GM12878 (cell line): ENCODE measurements at regions not wholly inside any gene's neighbourhood (a gene's known extent, or its start where the extent isn't known, plus 50 kb on each side); places are given as distances from the start of the nearest gene placed in this dataset.

Experiments
- ATAC-seq: fragments of 200-7000 bp; cut with Tn5 transposase; 3 replicates; pipeline ENCODE4 v1.9.1; 2020; ENCODE audit warnings: mild to moderate bottlenecking, moderate library complexity
- BruUV-seq: library from RNA; stranded (reverse); fragments of 400-500 nt; replicated peaks from 2 replicates; lab custom pipeline; 2021; lab: Mats Ljungman, UMichigan
- CTCF ChIA-PET: fragments of 300-600 bp; sonication (Branson Sonifier 250); formaldehyde crosslinking; extraction: SDS; loops from one replicate; lab custom pipeline; 2021; ENCODE audit warnings: inconsistent platforms; lab: Yijun Ruan, JAX
- POLR2A ChIA-PET: fragments of 350-600 bp; formaldehyde crosslinking; extraction: SDS; loops from one replicate; lab custom pipeline; 2021; ENCODE audit warnings: inconsistent platforms; lab: Charles Lee
- RAD21 ChIA-PET: fragments of 300-600 bp; sonication (Branson Sonifier 250); formaldehyde crosslinking; loops from one replicate; lab custom pipeline; 2023; ENCODE audit warnings: antibody characterized with exemption; ENCODE audit not compliant: unreplicated experiment; lab: Charles Lee
- SMC1A ChIA-PET: fragments of 300-600 bp; sonication (Branson Sonifier 250); formaldehyde crosslinking; loops from one replicate; lab custom pipeline; 2023; ENCODE audit not compliant: unreplicated experiment, uncharacterized antibody; lab: Charles Lee
- DNase-seq: peaks from one replicate; pipeline ENCODE4 v3.0.0-alpha.2; 2011; ENCODE audit warnings: low read depth, low spot score
- FAIRE-seq: peaks from 3 replicates; lab custom pipeline; 2011; peaks lifted over from hg19 to GRCh38; lab: Jason Lieb, UNC
- H2AFZ ChIP-seq: 2 replicates; pipeline ENCODE4 v1.6.0; 2011; ENCODE audit warnings: low read depth, low read length, control low read depth; ENCODE audit not compliant: control insufficient read depth
- H3K27ac ChIP-seq: 2 replicates; pipeline ENCODE4 v1.5.1; 2011; ENCODE audit warnings: control low read depth; ENCODE audit not compliant: control insufficient read depth, insufficient read depth
- H3K27me3 ChIP-seq, 2 experiments: replicated peaks in 1 of 2; 2 replicates each; pipeline versions ENCODE4 v1.6.0 to v1.6.1; 2011; ENCODE audit warnings: low read length in 1 of 2; ENCODE audit not compliant: control insufficient read depth in 2 of 2, insufficient read depth in 2 of 2
- H3K36me3 ChIP-seq, 2 experiments: 2 replicates each; pipeline ENCODE4 v1.5.1; 2011; ENCODE audit warnings: low read length in 1 of 2; ENCODE audit not compliant: control insufficient read depth in 2 of 2, insufficient read depth in 2 of 2
- H3K4me1 ChIP-seq: 2 replicates; pipeline ENCODE4 v1.6.1; 2011; ENCODE audit warnings: mild to moderate bottlenecking, low read length, moderate library complexity, mixed read lengths; ENCODE audit not compliant: control insufficient read depth, insufficient read depth
- H3K4me2 ChIP-seq: 2 replicates; pipeline ENCODE4 v1.6.0; 2011; ENCODE audit warnings: control low read depth; ENCODE audit not compliant: control insufficient read depth, insufficient read depth
- H3K4me3 ChIP-seq: fragments of 200-600 bp; sonication (generic); 2 replicates; pipeline ENCODE4 v1.5.1; 2016
- H3K79me2 ChIP-seq: 2 replicates; pipeline ENCODE4 v1.6.0; 2011; ENCODE audit warnings: low read length; ENCODE audit not compliant: control insufficient read depth, insufficient read depth
- H3K9ac ChIP-seq: 2 replicates; pipeline ENCODE4 v1.8.0; 2011; ENCODE audit warnings: low read length, control low read depth, mixed read lengths; ENCODE audit not compliant: control insufficient read depth, insufficient read depth
- H3K9me3 ChIP-seq: replicated peaks from 3 replicates; pipeline ENCODE4 v1.5.1; 2011; ENCODE audit warnings: mild to moderate bottlenecking, low read length; ENCODE audit not compliant: control insufficient read depth, insufficient read depth
- H4K20me1 ChIP-seq: 2 replicates; pipeline ENCODE4 v1.6.0; 2011; ENCODE audit not compliant: control insufficient read depth, insufficient read depth
- CBX3 ChIP-seq: fragments of 200-600 bp; sonication (generic); IDR thresholded peaks from 2 replicates; pipeline ENCODE4 v1.6.1; 2016; ENCODE audit warnings: low read depth, borderline replicate concordance
- CEBPB ChIP-seq, 2 experiments: fragments of 150-350 bp in 1 of 2; IDR thresholded peaks; 2 replicates each; pipeline ENCODE4 v1.6.1; 2012 to 2014; ENCODE audit warnings: low read depth in 2 of 2, low read length in 2 of 2, borderline replicate concordance in 1 of 2, inconsistent platforms in 1 of 2
- CTCF ChIP-seq, 3 experiments: IDR thresholded peaks in 2 of 3; conservative IDR thresholded peaks in 1 of 3; 2 replicates each; pipeline ENCODE4 v1.5.1; 2011; ENCODE audit warnings: low read depth in 3 of 3, low read length in 3 of 3, mild to moderate bottlenecking in 3 of 3, control low read depth in 2 of 3, moderate library complexity in 2 of 3, inconsistent platforms in 1 of 3, mixed read lengths in 1 of 3; ENCODE audit not compliant: control insufficient read depth in 2 of 3, insufficient read depth in 1 of 3; ENCODE audit errors: extremely low read depth in 1 of 3
- E2F4 ChIP-seq: IDR thresholded peaks from 2 replicates; pipeline ENCODE4 v1.6.1; 2012; ENCODE audit warnings: low read depth, low read length, improper control_type of control experiment
- E4F1 ChIP-seq: fragments of 450-650 bp; IDR thresholded peaks from 2 replicates; pipeline ENCODE4 v1.6.1; 2018; ENCODE audit warnings: borderline replicate concordance, mild to moderate bottlenecking; ENCODE audit not compliant: partially characterized antibody
- EED ChIP-seq: sonication (generic); IDR thresholded peaks from 2 replicates; pipeline ENCODE4 v1.6.1; 2016; ENCODE audit warnings: antibody characterized with exemption, low read depth
- NBN ChIP-seq: fragments of 450-650 bp; IDR thresholded peaks from 2 replicates; pipeline ENCODE4 v1.6.1; 2016
- RAD21 ChIP-seq: IDR thresholded peaks from 2 replicates; pipeline ENCODE4 v1.6.1; 2011; ENCODE audit warnings: mild to moderate bottlenecking, low read depth, low read length, moderate library complexity; ENCODE audit not compliant: insufficient read depth
- RB1 ChIP-seq: fragments of 450-650 bp; formaldehyde crosslinking; IDR thresholded peaks from 2 replicates; pipeline ENCODE4 v1.6.1; 2017; ENCODE audit warnings: mild to moderate bottlenecking, borderline replicate concordance
- SMC3 ChIP-seq: IDR thresholded peaks from 2 replicates; pipeline ENCODE4 v1.6.1; 2011; ENCODE audit warnings: low read length, improper control_type of control experiment, borderline replicate concordance
- YY1 ChIP-seq: IDR thresholded peaks from 2 replicates; pipeline ENCODE4 v1.6.1; 2011; ENCODE audit warnings: low read depth, mild to moderate bottlenecking, low read length
- WGBS: methylation state at CpG from one replicate; pipeline ENCODE4 v1.1.6; 2016; ENCODE audit warnings: low lambda C conversion rate; ENCODE audit not compliant: insufficient replicate concordance, insufficient coverage; ENCODE audit errors: missing lambda C conversion rate; 5-methylcytosine and 5-hydroxymethylcytosine counted together
- in situ Hi-C: fragments of 300-500 bp; cut with MboI; formaldehyde crosslinking; loops from 9 replicates; pipeline ENCODE4 v1.14.3; 2018; ENCODE audit warnings: mixed read lengths
- intact Hi-C: fragments of 100-400 bp; cut with micrococcal nuclease; formaldehyde crosslinking; loops from one replicate; pipeline ENCODE4 v1.14.2; 2022; ENCODE audit not compliant: unreplicated experiment

GRCh38 chr11:33543823-33544222, 156.8 kb downstream of the C11orf91 start (continued):
- no peak for TF ChIP-seq E2F4
- no peak for TF ChIP-seq RB1

GRCh38 chr11:33542921-33543320, 157.7 kb downstream of the C11orf91 start:
- DNase-seq: no peak
- SMC1A ChIA-PET: interaction anchor here (0.8 to 3.0 kb wide), 7 partner anchors 69 to 287 kb away, joined by 3 to 30 read pairs (median 3); no protein-coding TSS in a partner anchor
- FAIRE-seq: peak; percentile 62

More at GRCh38 chr11:33542921-33543320, 157.7 kb downstream of the C11orf91 start:
- POLR2A ChIA-PET: no interaction called here
- no peaks in the 10 kb centered on the region; a peak in 1 of 4 replicates for H3K27me3 ChIP-seq
- ATAC-seq: peak; percentile 84
- H3K27ac ChIP-seq: no peak overlapping the region
- H3K4me1 ChIP-seq: peaks cover 24% of the 10 kb centered on the region
- H4K20me1 ChIP-seq: no peaks in the 10 kb centered on the region
- no peaks in the 10 kb centered on the region for H3K79me2 ChIP-seq
- H2AFZ ChIP-seq: no peak overlapping the region
- no peak overlapping the region for H3K9ac ChIP-seq
- TF ChIP-seq NBN (no peak), CTCF (IDR thresholded peaks at IDR 0.05 in 2 of 3, conservative IDR thresholded peaks at IDR 0.05 in 1 of 3; ENCODE audit: control insufficient read depth in 2 of 3, extremely low read depth in 1 of 3, insufficient read depth in 1 of 3, low read depth in 3 of 3, low read length in 3 of 3) (peak; percentile 63 to 72 (median 67)), EED (0 out of 2 replicates have a peak, but pooled peaks have one; percentile 21), YY1 (0 out of 2 replicates have a peak, but pooled peaks have one; percentile 29), RAD21 (peak; percentile 74), E4F1 (no peak), CBX3 (no peak), SMC3 (peak; percentile 63), CEBPB (IDR thresholded peaks at IDR 0.05; ENCODE audit: borderline replicate concordance in 1 of 2, low read depth in 2 of 2, low read length in 2 of 2) (no peak)
- H3K36me3 ChIP-seq: no peaks in the 10 kb centered on the region
- intact Hi-C loops: loop anchor here (1.0 to 10.0 kb wide), 4 partner anchors 145 to 282 kb away; no protein-coding TSS in a partner anchor
- H3K4me3 ChIP-seq: no peak overlapping the region
- CTCF ChIA-PET: interaction anchor here (0.6 to 5.9 kb wide), 7 partner anchors 8 to 288 kb away, joined by 3 to 45 read pairs (median 3); no protein-coding TSS in a partner anchor
- WGBS: 25% methylated on average over 7 of the region's 7 CpGs
- RAD21 ChIA-PET: interaction anchor here (0.9 to 3.5 kb wide), 3 partner anchors 140 to 200 kb away, joined by 3 to 20 read pairs (median 8); no protein-coding TSS in a partner anchor
- in situ Hi-C loops: no loop called here
- H3K9me3 ChIP-seq: no peaks in the 10 kb centered on the region
- H3K4me2 ChIP-seq: no peak overlapping the region
- BruUV-seq: no TSS peak
